NCI-H2196 (cell line): ENCODE measurements at regions not wholly inside any gene's neighbourhood (a gene's known extent, or its start where the extent isn't known, plus 50 kb on each side); places are given as distances from the start of the nearest gene placed in this dataset.
"Not testable (repeated sequence)": the region's sequence is repeated elsewhere in the genome, so short reads cannot be mapped to it uniquely, and the experiment has no call there.

Source experiments
- DNase-seq: peaks from one replicate; lab custom pipeline; 2025; ENCODE audit not compliant: unreplicated experiment; lab: John Stamatoyannopoulos, UW

DNA sequence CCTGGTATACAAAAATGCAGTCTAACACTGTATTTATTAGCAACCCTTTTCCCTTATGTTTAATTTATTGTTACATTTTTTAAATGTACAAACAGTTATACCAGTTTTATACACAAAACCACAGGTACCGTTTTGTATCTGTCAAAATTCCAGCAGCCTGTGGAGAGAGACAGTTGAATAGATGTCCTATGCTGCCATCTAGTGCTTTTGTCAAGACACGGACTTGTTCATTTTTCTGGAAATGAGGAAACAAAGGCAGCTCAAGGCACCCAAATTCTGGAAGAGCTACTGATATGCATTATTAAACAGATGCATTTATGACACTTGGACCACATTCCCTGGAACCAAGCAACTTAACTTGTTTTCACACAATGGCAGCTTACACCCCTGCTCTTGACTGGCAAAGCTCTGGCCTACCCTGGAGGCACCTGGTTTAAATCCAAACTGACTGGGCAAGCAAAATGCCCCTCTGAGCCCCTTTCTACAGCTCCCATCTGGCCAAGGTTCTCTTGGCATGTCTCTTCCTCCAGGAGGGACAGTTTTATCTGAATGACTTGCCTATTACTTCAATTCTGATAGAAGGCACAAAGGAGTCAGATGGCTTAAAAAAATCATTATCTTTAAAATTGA, 286.9 kb upstream of the PRKD1 start:
- DNase-seq = peak; percentile 66

DNA sequence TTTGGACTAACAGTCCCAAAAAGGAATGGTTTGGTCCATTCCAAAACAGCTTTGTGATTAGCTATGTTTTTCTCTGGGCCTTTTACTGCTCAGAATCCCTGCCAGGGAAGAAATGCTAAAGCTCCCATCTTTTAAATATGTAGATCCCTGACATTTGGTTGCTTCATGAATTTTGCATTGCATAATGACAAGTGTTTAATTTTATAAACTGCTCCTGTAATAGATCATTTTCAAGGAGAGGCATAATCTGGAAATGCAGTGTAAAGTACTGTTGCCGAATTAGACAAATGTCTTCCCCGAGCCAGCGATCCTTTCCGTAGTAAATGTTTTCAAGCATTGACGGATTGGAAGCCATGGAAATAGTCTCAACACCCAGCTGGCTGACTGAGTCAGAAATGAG, 291.3 kb upstream of the PRKD1 start:
- DNase-seq = no peak

DNA sequence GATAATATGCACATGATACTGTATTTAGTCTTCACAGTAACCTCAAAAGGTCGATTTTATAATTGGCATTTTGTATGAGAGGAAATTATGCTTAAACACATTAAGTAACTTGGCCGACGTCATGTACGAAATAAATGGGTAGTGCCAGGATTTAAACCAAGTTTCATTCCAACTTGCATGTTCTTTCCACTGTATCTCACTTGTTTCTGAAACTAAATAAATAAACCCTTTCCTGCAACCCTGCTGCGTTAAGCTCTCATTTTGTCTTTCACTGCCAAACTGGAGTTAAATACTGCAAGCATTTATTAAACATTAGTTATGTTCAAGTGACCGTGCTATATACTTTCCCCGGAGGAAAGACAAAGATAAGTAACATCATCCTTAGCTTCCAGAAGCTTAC, 293.9 kb upstream of the PRKD1 start:
- DNase-seq = no peak

DNA sequence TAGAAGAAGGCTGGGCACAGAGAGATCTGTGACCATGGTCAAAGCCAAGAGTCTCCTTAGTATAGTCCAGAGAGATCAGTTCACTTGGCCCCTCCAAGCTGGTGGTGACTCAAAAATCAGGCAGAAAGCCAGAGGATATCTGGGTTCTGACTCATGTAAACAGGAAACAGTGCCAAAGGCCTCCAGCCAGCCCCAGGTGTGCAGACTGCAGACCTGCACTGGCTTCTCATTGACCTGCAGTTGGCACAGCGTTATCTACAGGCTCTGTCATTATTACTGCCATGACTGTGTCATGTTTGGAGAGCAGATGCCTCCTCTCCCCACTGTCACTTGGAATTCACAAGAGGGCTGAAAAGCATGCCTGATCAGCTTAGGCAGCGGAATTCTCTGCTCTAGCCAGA, 295.7 kb upstream of the PRKD1 start:
- peak; percentile 95 for DNase-seq

DNA sequence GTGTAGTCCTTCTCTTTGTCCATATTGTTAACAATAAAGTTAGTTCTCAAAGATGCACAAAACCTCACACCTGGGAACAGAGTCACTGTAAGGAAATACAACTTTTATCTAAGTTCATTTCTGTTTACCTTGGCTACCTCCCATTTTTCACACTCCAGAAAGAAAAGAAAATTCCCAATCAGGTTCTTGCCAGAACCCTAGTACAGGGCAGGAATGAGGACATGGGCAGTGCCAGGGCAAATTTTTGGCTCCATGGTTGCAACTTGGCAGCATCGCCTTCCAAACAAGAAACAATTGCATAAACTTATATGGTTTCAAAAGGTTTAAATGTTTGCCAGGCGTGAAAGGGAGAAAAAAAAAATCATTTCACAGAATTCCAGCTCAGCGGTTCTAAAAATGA, 296.3 kb upstream of the PRKD1 start:
- DNase-seq = peak; percentile 27

DNA sequence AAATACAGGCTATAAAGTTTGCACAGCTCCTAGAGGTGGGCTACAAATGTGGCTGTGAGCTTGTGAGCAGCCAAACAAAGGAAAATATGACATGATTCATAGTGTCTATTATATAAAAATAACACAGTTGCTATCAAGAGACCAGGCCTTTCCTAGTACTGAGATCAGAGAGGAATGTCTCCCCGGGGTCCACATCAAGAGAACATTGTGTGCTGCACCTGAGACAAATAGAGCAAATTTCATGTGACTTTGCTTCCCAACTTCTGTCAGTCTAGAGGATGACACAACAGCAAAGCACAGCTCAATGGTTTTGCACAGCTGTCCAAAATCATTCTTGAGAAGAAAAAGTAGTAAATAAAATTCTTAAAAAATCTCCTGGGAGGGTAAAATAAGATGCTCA, 297.5 kb upstream of the PRKD1 start:
- no peak for DNase-seq

DNA sequence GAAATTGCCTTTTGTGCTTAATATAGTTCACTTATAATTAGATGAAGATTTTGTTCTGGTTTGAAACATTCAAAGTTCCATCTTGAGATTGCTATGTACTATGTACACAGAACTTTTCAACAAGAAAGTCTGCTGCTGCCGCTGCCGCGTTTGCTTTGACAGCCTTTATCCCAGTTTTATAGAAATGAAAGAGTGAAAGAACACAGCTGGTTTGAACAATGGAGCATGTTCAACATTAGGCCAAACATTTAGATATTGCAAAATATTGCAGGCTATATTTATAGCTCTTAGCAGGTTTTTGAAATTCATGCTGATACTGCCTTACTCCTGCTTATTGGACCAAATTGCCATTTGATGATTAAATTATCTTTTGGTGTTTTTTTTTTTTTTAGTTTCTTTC, 299.8 kb upstream of the PRKD1 start:
- DNase-seq = no peak

DNA sequence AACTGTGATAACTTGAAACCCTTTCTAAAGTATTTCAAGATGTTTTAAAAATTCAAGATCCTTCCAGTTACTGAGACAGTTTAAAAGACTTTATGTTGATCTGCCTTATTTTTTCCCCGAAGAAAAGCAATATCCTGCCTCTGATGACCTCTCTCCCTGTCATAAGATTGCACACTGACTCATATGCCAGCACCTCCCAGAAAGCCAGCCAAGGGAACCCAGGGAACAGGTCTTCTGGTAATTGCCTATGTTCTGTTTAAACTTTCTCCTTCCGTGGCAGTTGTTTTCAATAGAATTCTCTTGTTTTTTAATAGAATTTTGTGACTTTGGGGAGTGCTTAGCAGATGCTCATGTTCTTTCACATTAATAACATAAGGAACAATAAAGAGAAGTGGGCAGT, 300.2 kb upstream of the PRKD1 start:
- no peak for DNase-seq

DNA sequence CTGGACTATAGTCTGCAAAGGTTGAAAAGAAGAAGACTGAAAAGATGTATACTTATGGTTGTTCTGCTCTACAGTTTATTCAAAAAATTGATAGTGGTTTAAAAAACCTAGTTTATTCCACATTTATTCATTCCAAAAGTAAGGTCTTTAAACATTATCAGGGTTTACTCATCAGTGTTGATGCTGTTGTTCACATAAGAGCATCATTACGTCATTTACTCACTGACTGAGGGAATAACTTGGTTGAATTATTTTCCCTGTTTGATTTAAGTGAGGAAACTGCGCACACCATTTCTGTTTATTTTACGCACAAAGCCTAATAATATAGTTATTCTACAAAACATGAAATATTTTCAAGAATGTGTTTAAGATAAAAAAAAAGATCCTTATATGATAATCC, 303.1 kb upstream of the PRKD1 start:
- no peak for DNase-seq

DNA sequence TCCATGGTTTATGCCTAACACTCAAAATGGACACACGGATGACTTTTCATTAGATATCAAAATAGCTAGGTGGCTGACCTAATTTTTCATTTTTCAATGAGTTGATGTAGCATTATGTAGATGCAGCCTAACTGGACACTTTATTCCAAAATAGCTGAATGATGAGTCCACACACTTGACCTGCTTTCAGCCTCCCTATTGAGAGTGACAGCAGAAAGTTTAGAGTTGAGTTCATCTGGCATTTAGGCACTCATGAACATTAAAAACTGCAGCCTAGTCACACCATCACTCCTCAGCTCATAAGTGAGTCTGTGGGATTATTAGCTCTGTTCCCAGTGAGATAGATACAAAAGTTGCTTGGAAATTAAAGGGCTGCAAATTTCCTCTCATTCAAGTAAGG, 307.3 kb upstream of the PRKD1 start:
- no peak for DNase-seq

DNA sequence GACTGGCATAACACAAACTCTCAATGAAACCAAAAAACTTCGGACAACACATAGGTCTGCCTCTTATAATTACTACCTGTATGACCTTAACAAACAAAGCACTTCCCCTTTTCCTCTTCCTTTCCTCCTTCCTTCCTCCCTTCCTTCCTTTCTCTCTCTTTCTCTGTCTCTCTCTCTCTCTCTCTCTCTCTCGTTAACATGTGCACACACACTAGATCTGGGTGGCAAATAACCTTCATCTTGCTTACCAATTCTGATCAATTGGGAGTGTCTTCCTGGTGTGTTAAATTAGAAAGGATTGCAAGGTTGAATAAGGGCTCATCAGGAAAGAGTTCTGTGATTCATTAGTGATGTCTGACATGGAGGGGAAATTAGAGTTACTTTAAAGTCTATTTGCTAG, 307.8 kb upstream of the PRKD1 start:
- DNase-seq = no peak

DNA sequence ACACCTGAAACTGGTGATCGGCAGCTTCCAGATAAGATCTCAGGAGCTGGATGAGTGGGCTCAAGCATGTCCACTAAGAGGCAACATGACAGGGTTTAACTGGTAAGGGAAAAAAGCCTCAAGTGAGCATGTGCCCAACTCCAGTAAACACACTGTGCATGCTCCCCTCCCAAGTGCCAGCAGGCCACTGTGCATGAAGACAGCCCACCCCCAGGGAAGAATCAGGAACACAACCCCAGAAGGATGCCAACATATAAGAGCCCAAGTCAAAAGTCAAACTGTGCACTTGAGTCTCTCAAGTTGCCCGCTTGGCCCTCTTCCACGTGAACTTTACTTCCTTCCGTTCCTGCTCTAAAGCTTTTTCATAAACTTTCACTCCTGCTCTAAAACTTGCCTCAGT, 311.3 kb upstream of the PRKD1 start:
- DNase-seq = no peak

DNA sequence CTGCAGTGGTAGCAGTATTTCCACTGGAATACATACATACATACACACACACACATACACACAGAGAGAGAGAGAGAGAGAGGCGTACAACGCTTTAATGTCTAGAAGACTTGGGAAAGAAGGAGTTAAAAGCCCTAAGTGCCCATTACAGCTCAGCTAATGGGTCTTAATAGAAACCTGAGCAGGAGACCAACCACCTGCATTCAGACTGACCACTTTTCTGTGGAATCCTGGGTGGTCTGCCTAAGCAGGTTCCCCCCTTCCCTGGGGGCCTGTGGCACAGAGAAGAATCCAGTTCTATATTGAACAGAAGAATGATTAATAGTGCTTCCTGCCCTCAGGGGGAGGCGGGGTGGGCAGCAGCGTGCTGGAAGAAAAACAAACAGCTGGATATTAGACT, 312.4 kb upstream of the PRKD1 start:
- DNase-seq = no peak

DNA sequence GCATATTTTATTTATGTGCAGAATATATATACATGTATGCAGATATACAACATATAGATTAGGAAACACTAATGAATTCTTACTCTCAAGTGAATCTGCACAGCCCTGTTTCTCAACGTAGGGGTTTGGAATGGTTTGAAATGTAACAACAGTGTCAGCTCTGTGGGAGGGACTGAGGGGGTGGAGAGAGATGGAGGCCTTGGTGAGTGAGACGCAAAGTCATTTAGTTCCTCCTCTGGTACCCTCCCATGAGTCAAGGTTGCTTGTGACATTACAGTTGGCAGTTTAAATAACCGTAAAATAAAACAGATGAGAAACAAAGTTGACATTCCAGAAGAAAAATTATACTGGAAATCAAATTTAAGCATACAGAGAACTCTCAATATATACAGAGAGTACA, 313.0 kb upstream of the PRKD1 start:
- DNase-seq = no peak

DNA sequence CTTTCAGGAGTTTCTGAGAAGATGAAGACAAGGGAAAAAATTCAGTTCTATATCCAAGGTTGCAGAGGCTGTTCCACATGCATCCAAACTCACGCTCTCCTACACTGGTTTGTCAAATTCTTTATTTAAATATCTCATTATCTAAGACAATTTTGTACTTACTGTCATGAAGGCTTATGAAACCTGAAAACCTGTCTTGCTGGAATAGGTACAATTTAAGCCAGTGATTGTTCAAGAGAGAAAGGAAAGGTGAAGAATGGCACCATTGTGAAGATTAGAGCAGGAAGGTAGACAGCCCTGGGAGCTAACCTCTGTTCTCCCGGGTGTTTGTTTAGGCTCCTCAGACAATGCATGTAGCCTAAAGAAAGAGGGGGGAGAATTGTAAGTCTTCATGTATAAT, 315.1 kb upstream of the PRKD1 start:
- no peak for DNase-seq

DNA sequence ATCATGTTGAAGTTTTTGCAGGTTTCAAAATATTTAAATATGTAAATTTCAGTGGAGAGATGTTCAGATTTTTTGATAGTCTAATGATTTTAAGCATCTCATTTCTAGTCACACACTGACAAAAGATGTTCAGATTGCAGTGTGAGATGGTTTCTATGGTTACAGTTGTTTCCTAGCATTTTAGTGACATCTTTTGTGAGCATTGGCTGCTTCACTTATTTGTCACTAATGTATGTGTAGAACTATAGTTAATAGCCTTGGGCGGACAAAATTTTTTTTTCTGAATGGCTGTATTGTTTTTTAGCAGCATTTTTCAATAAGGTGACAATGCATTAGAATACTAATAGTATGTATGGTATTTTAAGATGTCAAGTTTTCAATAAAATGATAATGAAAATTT, 315.6 kb upstream of the PRKD1 start:
- DNase-seq = no peak

DNA sequence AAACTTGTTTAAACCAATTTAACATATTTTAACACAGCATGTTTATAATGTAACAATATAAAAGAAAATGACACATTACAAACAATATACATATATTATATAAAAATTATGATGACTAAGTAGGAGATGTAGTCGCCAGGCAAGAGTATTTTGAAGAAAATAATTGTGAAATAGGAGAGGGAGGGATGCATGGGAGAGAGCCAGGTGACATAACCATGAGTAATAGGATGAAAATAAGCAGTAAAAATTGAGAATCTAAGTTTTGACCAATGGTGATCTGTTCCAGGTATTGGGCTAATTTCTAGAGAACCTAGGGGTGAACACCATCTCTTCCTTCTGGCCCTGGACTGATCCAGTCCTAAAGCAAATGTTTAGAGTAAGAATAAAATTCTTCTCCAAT, 315.2 kb upstream of the G2E3 start:
- DNase-seq = no peak

DNA sequence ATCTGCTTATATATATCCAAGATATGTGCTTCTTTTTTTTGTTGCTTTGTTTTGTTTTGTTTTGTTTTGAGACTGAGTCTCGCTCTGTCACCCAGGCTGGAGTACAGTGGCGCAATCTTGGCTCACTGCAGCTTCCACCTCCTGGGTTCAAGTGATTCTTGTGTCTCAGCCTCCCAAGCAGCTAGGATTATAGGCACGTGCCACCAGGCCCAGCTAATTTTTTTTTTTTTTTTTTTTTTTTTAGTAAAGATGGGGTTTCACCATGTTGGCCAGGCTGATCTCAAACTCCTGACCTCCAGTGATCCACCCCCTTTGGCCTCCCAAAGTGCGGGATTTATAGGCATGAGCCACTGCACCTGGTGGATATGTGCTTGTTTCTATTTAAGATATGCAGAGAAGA, 314.6 kb upstream of the G2E3 start:
- not testable (repeated sequence) for DNase-seq

DNA sequence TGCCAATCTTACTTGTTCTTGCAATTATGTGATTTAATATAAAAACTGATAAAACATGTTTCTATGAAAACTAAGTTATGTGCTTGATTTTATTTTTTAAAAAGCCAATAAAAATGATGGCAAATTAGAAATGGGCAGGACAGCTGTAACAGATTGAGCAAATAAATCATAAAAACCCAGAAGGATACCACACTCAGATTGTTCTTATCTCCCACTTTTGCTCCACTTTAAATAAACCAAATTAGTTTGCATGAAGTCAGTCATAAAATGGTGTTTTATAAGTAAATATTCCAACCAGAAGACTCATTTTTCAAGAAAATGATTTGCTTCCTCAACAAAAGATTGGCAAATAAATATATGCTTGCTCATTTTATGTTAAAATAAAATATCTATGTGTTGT, 307.9 kb upstream of the G2E3 start:
- DNase-seq = no peak

DNA sequence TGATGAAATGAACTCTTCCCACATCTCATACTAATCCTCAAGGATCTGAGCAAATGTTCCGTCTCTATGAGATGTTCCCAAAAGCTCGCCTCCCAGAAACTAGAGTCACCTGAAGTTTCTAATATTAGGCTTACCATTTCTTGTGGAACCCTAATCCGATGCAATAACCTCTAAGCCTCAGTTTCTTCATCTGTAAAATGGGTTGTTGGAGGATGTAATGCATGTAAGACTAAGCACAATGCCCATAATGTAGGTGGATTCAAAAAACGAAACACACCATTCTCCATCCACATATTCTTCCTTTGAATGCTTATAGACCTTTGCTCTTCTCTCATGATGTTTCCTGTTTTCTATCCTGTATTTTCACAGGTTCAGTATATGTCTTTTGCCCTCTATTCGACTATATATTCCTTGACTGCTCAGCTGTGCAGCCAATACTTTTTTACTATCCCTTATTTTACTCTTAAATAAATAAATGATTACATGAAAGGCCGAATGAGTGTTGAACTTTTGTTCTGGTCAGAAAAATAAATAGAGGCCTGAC, 307.3 kb upstream of the G2E3 start:
- no peak for DNase-seq

DNA sequence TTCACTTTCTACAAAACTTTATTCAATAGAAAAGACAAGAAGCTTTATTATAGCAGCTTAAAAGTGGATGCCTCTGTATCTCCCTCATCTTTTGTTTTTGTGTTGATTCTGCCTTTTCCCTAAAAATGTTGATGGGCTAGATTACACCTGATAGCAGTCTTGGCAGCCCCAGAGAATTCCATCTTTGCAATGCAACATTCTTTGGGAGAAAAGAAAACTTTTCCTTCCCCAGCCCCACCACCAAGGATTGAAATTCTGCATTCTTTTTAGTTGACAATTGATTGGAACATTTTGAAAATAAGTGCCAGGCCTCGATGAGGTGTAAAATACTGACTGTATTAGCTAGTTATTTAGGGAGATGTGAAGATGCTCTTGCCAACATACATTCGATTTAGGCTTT, 306.8 kb upstream of the G2E3 start:
- DNase-seq = no peak

DNA sequence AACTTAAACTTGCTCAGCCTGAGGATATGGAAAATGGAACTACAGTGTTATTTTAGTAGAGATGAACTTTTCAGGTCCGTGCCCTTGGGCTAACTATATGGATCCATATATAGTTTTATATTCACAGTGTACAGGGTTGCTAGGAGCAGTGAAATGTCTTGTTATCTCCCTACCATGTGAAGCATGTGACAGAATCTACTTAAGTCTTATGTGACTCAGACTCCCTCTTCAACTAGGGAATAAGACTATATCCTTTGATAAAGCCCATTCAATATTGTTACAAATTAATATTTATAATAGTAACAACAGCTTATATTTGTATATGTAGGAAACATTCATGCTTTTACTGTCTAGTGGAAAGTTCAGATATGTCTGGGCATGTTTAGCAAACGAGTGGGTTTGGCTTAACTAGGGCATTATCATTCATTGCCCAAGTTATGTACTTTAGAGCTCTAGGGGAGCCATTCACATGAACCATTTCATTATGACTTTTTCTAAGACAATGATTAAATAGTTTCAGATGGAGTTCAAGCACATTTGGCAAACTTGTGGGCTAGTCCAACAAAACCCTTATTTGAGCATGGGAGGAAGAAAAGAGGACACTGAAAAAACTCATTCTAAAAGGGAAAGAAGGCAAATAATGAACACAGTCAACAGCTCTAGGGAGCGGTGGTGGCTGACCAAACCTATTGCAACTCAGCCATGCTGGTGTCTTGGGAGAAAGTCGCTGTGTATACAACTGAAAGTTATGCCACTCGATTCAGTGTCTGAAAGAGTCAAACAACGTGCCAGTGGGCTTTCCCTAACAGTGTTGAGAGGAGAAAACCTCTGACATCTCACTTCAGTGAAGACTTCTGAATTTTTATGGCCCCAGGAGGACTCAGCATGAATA, 305.9 kb upstream of the G2E3 start:
- DNase-seq = no peak

DNA sequence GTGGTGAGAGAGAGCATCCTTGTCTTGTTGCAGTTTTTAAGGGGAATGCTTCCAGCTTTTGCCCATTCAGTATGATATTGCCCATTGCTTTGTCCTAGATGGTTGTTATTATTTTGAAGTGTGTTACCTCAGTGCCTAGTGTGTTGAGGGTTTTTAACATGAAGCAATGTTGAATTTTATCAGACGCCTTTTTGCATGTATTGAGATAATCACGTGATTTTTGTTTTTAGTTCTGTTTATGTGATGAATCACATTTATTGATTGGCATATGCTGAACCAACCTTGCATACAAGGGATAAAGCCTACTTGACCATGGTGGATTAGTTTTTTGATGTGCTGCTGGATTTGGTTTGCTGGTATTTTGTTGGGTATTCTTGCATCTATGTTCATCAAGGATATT, 302.3 kb upstream of the G2E3 start:
- DNase-seq = no peak
